Loucy (cell line): ENCODE measurements at regions not wholly inside any gene's neighbourhood (a gene's known extent, or its start where the extent isn't known, plus 50 kb on each side); places are given as distances from the start of the nearest gene placed in this dataset.

ENCODE experiments used
- H2AFZ ChIP-seq: fragments of 200-600 bp; sonication (generic); 2 replicates; pipeline ENCODE4 v1.6.0; 2016; ENCODE audit warnings: antibody characterized with exemption, mild to moderate bottlenecking, low read length, moderate library complexity
- H3F3A ChIP-seq: fragments of 200-600 bp; 2 replicates; pipeline ENCODE4 v1.6.0; 2016; ENCODE audit warnings: antibody characterized with exemption, low read depth, mild to moderate bottlenecking
- H3K27me3 ChIP-seq: fragments of 200-600 bp; sonication (generic); 2 replicates; pipeline ENCODE4 v1.6.1; 2014; ENCODE audit warnings: low read length, mild to moderate bottlenecking; ENCODE audit not compliant: insufficient read depth, poor library complexity, severe bottlenecking
- H3K36me3 ChIP-seq: fragments of 200-600 bp; sonication (generic); 2 replicates; pipeline ENCODE4 v1.6.1; 2016; ENCODE audit warnings: low read length; ENCODE audit not compliant: insufficient read depth
- H3K4me1 ChIP-seq: fragments of 200-600 bp; sonication (generic); 2 replicates; pipeline ENCODE4 v1.5.1; 2014; ENCODE audit warnings: low read length, mild to moderate bottlenecking; ENCODE audit not compliant: insufficient read depth, poor library complexity, severe bottlenecking
- H3K4me2 ChIP-seq: fragments of 200-600 bp; sonication (generic); 2 replicates; pipeline ENCODE4 v1.6.0; 2014; ENCODE audit warnings: antibody characterized with exemption, low read length, low read depth, mild to moderate bottlenecking; ENCODE audit not compliant: poor library complexity, severe bottlenecking
- H3K4me3 ChIP-seq: fragments of 200-600 bp; sonication (generic); 2 replicates; pipeline ENCODE4 v1.5.1; 2014; ENCODE audit warnings: low read length, mild to moderate bottlenecking, mixed read lengths; ENCODE audit not compliant: poor library complexity, severe bottlenecking
- H3K79me2 ChIP-seq: fragments of 200-600 bp; sonication (generic); 2 replicates; pipeline ENCODE4 v1.6.1; 2014; ENCODE audit warnings: low read length; ENCODE audit not compliant: insufficient read depth
- H3K9ac ChIP-seq: fragments of 200-600 bp; sonication (generic); 2 replicates; pipeline ENCODE4 v1.6.0; 2014; ENCODE audit warnings: mild to moderate bottlenecking, low read depth, low read length, moderate library complexity; ENCODE audit not compliant: poor library complexity, severe bottlenecking
- H3K9me2 ChIP-seq: fragments of 200-600 bp; sonication (generic); replicated peaks from 2 replicates; pipeline ENCODE4 v1.6.1; 2016; ENCODE audit warnings: low read depth, low read length, mixed read lengths
- H3K9me3 ChIP-seq: fragments of 200-600 bp; sonication (generic); 2 replicates; pipeline ENCODE4 v1.6.1; 2014; ENCODE audit warnings: mild to moderate bottlenecking, antibody characterized with exemption, low read length, low read depth; ENCODE audit not compliant: insufficient read depth
- H4K20me1 ChIP-seq: fragments of 200-600 bp; sonication (generic); 2 replicates; pipeline ENCODE4 v1.6.0; 2014; ENCODE audit warnings: antibody characterized with exemption, low read length, mild to moderate bottlenecking; ENCODE audit not compliant: insufficient read depth, poor library complexity, severe bottlenecking
- CTCF ChIP-seq: fragments of 200-600 bp; sonication (generic); conservative IDR thresholded peaks from 2 replicates; pipeline ENCODE4 v1.5.1; 2014; ENCODE audit warnings: mild to moderate bottlenecking, antibody characterized with exemption, low read length
- EZH2phosphoT487 ChIP-seq: fragments of 200-600 bp; IDR thresholded peaks from 2 replicates; pipeline ENCODE4 v1.6.1; 2018; ENCODE audit warnings: antibody characterized with exemption, mild to moderate bottlenecking, moderate library complexity, borderline replicate concordance

GRCh38 chr2:66692521-66693054, 257.7 kb downstream of the MEIS1 start:
- no peaks in the 10 kb centered on the region for H3K27me3 ChIP-seq
- no peaks in the 10 kb centered on the region for H3K9me3 ChIP-seq
- no peak overlapping the region for H3K4me2 ChIP-seq
- no peaks in the 10 kb centered on the region for H3F3A ChIP-seq
- no peak overlapping the region for H3K9ac ChIP-seq
- no peaks in the 10 kb centered on the region for H3K36me3 ChIP-seq
- H3K4me1 ChIP-seq: no peaks in the 10 kb centered on the region
- no peaks in the 10 kb centered on the region for H3K79me2 ChIP-seq
- no peaks in the 10 kb centered on the region for H4K20me1 ChIP-seq
- no peak overlapping the region for H3K4me3 ChIP-seq
- TF ChIP-seq EZH2phosphoT487 (no peak), CTCF (no peak)
- H2AFZ ChIP-seq: no peak overlapping the region
- H3K9me2 ChIP-seq: no peaks in the 10 kb centered on the region

GRCh38 chr2:66693076-66693965, 258.4 kb downstream of the MEIS1 start:
- Histone ChIP-seq H3K4me1 (no peaks in the 10 kb centered on the region), H3F3A (no peaks in the 10 kb centered on the region), H3K27me3 (no peaks in the 10 kb centered on the region), H3K4me3 (no peak overlapping the region), H3K9me3 (no peaks in the 10 kb centered on the region), H3K79me2 (no peaks in the 10 kb centered on the region), H3K9me2 (no peaks in the 10 kb centered on the region), H3K9ac (no peak overlapping the region), H4K20me1 (no peaks in the 10 kb centered on the region), H2AFZ (no peak overlapping the region), H3K4me2 (no peak overlapping the region), H3K36me3 (no peaks in the 10 kb centered on the region)
- TF ChIP-seq EZH2phosphoT487: no peak

GRCh38 chr2:66694087-66694860, 259.3 kb downstream of the MEIS1 start:
- H3K9ac ChIP-seq: no peak overlapping the region
- no peak overlapping the region for H3K4me2 ChIP-seq
- no peak overlapping the region for H2AFZ ChIP-seq
- no peaks in the 10 kb centered on the region for H3K36me3 ChIP-seq
- TF ChIP-seq EZH2phosphoT487 (no peak), CTCF (no peak)
- no peaks in the 10 kb centered on the region for H3K27me3 ChIP-seq
- H3K4me1 ChIP-seq: no peaks in the 10 kb centered on the region
- H3K79me2 ChIP-seq: no peaks in the 10 kb centered on the region
- no peaks in the 10 kb centered on the region for H3K9me3 ChIP-seq
- no peaks in the 10 kb centered on the region for H3F3A ChIP-seq
- no peaks in the 10 kb centered on the region for H4K20me1 ChIP-seq
- no peak overlapping the region for H3K4me3 ChIP-seq
- no peaks in the 10 kb centered on the region for H3K9me2 ChIP-seq
